Stimulated activated naive B cell treated with anti-CD40 and anti-IgM and Interleukin-4, amounts not matched to agents 10 μg/mL and 1 μg/mL and 100 μg/mL, for 72 hours (primary cell): ENCODE measurements at regions not wholly inside any gene's neighbourhood (a gene's known extent, or its start where the extent isn't known, plus 50 kb on each side); places are given as distances from the start of the nearest gene placed in this dataset.

Experiments used
- ATAC-seq, 2 donors: fragments of 150-1000 bp; cut with Tn5 transposase; replicated peaks; 2 replicates each; pipeline ENCODE4 v1.10.0; 2021; ENCODE audit warnings: moderate library complexity in 1 of 2
- DNase-seq: peaks from one replicate; pipeline ENCODE4 v3.0.0; 2021
- H3K27ac Mint-ChIP-seq: one replicate; pipeline ENCODE4 v1.8.0; 2022; ENCODE audit warnings: mild to moderate bottlenecking, mixed read lengths
- H3K27me3 Mint-ChIP-seq, 2 donors: one replicate each; pipeline ENCODE4 v1.8.0; 2022; ENCODE audit warnings: mixed read lengths in 2 of 2
- H3K36me3 Mint-ChIP-seq, 2 donors: one replicate each; pipeline ENCODE4 v1.8.0; 2022; ENCODE audit warnings: mixed read lengths in 2 of 2, mild to moderate bottlenecking in 1 of 2
- H3K4me1 Mint-ChIP-seq, 2 donors: one replicate each; pipeline ENCODE4 v1.8.0; 2022; ENCODE audit warnings: mixed read lengths in 2 of 2, mild to moderate bottlenecking in 1 of 2
- H3K4me3 Mint-ChIP-seq, 2 donors: one replicate each; pipeline ENCODE4 v1.8.0; 2022; ENCODE audit warnings: mild to moderate bottlenecking in 2 of 2, mixed read lengths in 2 of 2, moderate library complexity in 1 of 2
- H3K9me3 Mint-ChIP-seq, 2 donors: one replicate each; pipeline ENCODE4 v1.8.0; 2022; ENCODE audit warnings: mixed read lengths in 2 of 2, mild to moderate bottlenecking in 1 of 2

DNA sequence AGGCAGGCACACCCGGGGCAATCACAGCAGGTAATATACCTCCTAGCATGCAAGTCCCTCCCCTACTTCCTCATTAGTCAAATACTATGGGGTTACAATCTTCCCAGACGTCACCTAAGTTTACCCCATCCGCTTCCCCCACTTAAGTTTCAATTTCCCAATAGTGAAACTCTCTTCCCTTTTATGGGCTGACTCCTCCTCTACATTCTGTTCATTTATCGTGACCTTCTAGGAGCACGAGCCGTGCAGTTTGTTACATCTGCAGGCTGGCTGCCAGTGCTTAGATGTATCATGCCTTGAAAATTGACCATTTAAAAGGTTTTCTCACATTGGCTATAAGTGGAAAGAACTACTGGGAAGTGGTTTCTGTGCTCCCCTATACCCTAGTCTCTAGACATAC is 1357.8 kb upstream of the CRIM1 start:
- no peak for DNase-seq
- no peak for ATAC-seq
- Mint-ChIP-seq H3K27ac (no peak overlapping the region), H3K36me3 (no peaks in the 10 kb centered on the region), H3K4me1 (no peaks in the 10 kb centered on the region), H3K4me3 (no peak overlapping the region), H3K9me3 (peaks cover 0 to 5% of the 10 kb centered on the region in 2 donors), H3K27me3 (no peaks in the 10 kb centered on the region)

DNA sequence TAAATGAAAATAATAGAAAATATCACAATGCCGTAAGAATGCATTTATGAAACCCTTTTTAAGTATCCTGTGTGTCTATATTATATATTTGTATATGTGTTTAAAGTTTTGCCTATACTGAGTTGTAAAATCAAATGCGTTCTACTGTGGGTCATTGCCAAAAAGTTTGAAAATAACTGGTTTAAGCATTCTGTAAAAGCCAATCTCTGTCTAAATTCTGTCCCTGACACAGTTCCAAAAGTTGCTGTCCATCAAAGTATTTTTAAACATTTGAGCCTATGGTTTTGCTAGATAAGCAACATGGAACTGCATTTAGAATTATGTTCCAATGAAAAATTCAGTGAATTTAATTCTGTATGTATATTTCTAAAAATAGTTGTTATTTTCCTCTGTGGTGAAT is 1360.4 kb upstream of the CRIM1 start:
- peaks cover 4 to 8% of the 10 kb centered on the region in 2 donors for H3K9me3 Mint-ChIP-seq
- H3K27ac Mint-ChIP-seq: no peak overlapping the region
- no peak for DNase-seq
- H3K27me3 Mint-ChIP-seq: no peaks in the 10 kb centered on the region
- H3K36me3 Mint-ChIP-seq: no peaks in the 10 kb centered on the region
- no peak for ATAC-seq
- H3K4me3 Mint-ChIP-seq: no peak overlapping the region
- no peaks in the 10 kb centered on the region for H3K4me1 Mint-ChIP-seq

DNA sequence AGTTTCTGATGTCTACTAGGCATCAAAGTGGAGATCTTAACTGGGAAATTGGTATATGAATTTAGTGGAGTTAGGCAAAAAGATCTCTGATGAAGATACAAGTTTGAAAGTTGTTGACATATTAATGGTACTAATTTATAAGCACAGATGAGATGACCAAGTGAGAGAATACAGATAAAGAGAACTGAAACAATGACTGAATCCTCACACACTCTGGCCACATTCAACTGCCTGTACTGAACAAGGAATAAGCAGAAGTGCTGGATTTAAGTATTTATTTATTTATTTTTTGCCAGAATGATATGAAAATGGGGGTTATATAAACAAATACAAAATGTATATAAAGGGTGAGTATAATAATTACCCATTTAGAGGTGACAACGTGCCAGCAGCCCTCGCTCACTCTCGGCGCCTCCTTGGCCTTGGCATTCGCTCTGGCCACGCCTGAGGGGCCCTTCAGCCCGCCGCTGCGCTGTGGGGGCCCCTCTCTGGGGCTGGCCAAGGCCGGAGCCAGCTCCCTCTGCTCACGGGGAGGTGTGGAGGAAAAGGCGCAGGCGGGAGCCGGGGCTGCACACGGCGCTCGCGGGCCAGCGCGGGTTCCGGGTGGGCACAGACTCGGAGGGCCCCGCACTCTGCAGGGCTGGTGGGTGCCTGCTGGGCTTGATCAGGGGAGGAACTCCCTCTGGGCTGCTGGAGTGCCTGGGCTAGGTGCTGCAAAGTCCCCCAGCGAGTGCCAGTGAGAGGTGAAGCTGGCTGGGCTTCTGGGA is 1363.9 kb upstream of the CRIM1 start:
- peaks cover 4 to 7% of the 10 kb centered on the region in 2 donors for H3K9me3 Mint-ChIP-seq
- no peak overlapping the region for H3K4me3 Mint-ChIP-seq
- ATAC-seq (no peak), DNase-seq (no peak)
- H3K27me3 Mint-ChIP-seq: no peaks in the 10 kb centered on the region
- H3K36me3 Mint-ChIP-seq: no peaks in the 10 kb centered on the region
- H3K4me1 Mint-ChIP-seq: no peaks in the 10 kb centered on the region
- H3K27ac Mint-ChIP-seq: no peak overlapping the region

DNA sequence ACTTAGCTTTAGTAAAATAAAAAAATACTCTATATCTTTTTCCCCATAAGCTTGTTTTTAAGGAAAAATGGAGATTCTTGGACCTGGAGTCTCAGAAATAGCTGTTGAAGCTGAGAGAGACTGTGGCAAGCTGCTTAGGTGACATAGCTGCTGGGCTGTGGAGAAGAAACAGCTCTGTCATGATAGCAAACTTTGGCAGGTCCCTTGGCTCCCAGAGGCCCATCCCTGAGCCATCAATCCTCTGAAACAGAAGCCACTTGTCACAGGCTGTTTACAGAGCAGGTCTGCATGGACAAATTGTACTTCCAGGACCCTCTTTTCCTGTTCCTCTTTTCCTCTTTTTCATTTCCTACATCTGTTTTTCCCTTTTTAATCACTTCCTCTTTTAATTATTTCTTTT is 1370.1 kb upstream of the CRIM1 start:
- H3K9me3 Mint-ChIP-seq: peaks cover 0 to 3% of the 10 kb centered on the region in 2 donors
- no peaks in the 10 kb centered on the region for H3K27me3 Mint-ChIP-seq
- no peak overlapping the region for H3K27ac Mint-ChIP-seq
- no peaks in the 10 kb centered on the region for H3K4me1 Mint-ChIP-seq
- no peak overlapping the region for H3K4me3 Mint-ChIP-seq
- no peak for ATAC-seq
- DNase-seq: no peak
- H3K36me3 Mint-ChIP-seq: no peaks in the 10 kb centered on the region

DNA sequence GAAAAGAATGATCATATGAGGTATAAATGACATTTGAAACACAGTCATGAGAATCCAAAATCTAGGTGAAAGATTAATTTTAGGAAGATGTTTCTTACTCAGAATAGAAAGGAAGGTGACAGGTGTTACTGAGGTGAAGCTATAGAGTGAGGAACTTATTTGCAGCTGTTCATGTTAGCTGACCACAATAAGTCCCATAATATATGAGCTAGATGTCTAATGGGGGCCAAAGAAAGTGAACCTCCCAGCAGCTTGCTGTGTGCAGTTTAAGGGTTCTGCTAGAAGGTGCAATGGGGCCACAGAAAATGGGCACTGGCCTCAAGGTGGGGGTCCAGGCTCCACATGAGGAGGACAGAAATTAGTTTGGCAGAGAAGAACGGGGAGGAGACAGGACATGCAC is 1374.9 kb upstream of the CRIM1 start:
- Mint-ChIP-seq H3K4me3 (no peak overlapping the region), H3K36me3 (no peaks in the 10 kb centered on the region), H3K27ac (no peak overlapping the region), H3K4me1 (no peaks in the 10 kb centered on the region), H3K9me3 (peaks cover 3 to 7% of the 10 kb centered on the region in 2 donors), H3K27me3 (no peaks in the 10 kb centered on the region)
- no peak for DNase-seq
- no peak for ATAC-seq

DNA sequence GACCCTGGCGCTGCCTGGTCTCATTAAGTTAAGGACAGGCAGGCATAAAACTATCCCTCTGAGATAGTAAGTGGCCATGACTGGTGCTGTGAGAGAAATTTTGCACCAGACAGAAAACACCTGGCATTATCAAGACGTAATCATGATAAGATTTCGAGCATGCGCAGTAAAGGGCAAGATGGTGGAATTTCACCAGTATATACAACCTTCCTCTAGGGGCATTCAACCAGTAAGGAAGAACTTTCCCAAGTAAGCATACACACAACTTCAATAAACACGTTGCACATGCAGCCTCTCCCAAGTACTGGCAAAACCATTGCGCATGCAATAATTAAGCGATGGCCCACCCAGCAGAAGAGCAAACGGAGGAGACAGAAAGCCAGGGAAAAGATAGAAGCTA is 1376.4 kb upstream of the CRIM1 start:
- ATAC-seq: no peak

GRCh38 chr2:34961822-34962221 is 1362.7 kb upstream of the FAM98A start:
- no peaks in the 10 kb centered on the region for H3K27me3 Mint-ChIP-seq
- peaks cover 0 to 1% of the 10 kb centered on the region in 2 donors for H3K9me3 Mint-ChIP-seq
- no peak overlapping the region for H3K27ac Mint-ChIP-seq
- H3K4me3 Mint-ChIP-seq: no peak overlapping the region
- no peak for ATAC-seq
- no peaks in the 10 kb centered on the region for H3K4me1 Mint-ChIP-seq
- DNase-seq: no peak
- no peaks in the 10 kb centered on the region for H3K36me3 Mint-ChIP-seq

More for the DNA sequence above, 1376.4 kb upstream of the CRIM1 start:
- Mint-ChIP-seq H3K36me3 (no peaks in the 10 kb centered on the region), H3K4me3 (no peak overlapping the region), H3K4me1 (no peaks in the 10 kb centered on the region), H3K27ac (no peak overlapping the region), H3K27me3 (no peaks in the 10 kb centered on the region), H3K9me3 (peaks cover 3 to 7% of the 10 kb centered on the region in 2 donors)
- DNase-seq: no peak

DNA sequence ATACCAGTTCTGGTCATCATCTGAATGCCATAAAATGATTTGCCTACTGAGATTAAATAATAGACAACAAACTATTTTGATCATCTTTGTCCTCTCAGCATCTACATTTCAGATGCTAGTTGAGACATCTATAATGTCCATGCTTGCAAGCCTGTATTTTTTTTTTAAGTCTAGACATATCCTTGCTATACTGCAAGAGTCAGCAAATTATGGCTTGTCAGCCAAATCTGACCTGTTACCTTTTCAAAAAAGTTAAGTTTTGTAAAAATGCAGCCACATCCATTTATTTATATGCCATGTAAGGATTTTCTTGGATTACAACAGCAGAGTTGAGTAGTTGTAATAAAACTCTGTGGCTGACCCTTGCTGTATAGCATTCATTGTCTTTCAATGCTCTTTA is 1355.7 kb upstream of the FAM98A start:
- no peak for ATAC-seq
- Mint-ChIP-seq H3K4me3 (no peak overlapping the region), H3K36me3 (no peaks in the 10 kb centered on the region), H3K4me1 (no peaks in the 10 kb centered on the region), H3K27me3 (no peaks in the 10 kb centered on the region), H3K27ac (no peak overlapping the region), H3K9me3 (peaks cover 3 to 5% of the 10 kb centered on the region in 2 donors)
- DNase-seq: no peak

- ATAC-seq (no peak), DNase-seq (no peak)
- Mint-ChIP-seq H3K36me3 (no peaks in the 10 kb centered on the region), H3K27ac (no peak overlapping the region), H3K27me3 (no peaks in the 10 kb centered on the region), H3K9me3 (peaks cover 7 to 11% of the 10 kb centered on the region in 2 donors), H3K4me1 (no peaks in the 10 kb centered on the region), H3K4me3 (no peak overlapping the region)
Measured at GRCh38 chr2:34950797-34951196, 1351.7 kb upstream of the FAM98A start.

- ATAC-seq (no peak), DNase-seq (no peak)
- Mint-ChIP-seq H3K27ac (no peak overlapping the region), H3K4me3 (no peak overlapping the region), H3K9me3 (peaks cover 7 to 11% of the 10 kb centered on the region in 2 donors), H3K36me3 (no peaks in the 10 kb centered on the region), H3K27me3 (no peaks in the 10 kb centered on the region), H3K4me1 (no peaks in the 10 kb centered on the region)
Measured at GRCh38 chr2:34949316-34949715, 1350.2 kb upstream of the FAM98A start.

GRCh38 chr2:34936089-34936488 is 1337.0 kb upstream of the FAM98A start:
- Mint-ChIP-seq H3K4me3 (no peak overlapping the region), H3K27ac (no peak overlapping the region), H3K36me3 (no peaks in the 10 kb centered on the region), H3K9me3 (peaks cover 2 to 5% of the 10 kb centered on the region in 2 donors), H3K27me3 (no peaks in the 10 kb centered on the region), H3K4me1 (no peaks in the 10 kb centered on the region)
- ATAC-seq (no peak), DNase-seq (no peak)

DNA sequence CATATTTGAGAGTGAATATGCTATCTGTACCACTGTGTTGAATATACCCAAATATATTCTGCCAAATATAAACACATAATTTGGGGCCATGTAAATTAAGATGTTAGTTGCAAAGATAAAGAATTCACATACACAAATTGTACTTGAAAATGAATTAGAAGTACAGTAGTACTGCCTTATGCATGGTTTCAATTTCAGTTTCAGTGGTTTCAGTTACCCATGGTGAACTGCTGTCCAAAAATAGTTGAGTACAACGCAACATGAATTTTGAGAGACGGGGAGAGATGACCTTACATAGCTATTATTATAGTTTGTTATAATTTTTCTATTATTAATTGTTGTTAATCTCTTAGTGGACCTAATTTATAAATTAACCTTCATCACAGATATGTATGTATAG is 1313.0 kb upstream of the FAM98A start:
- peak; percentile 33 to 49 for ATAC-seq

GRCh38 chr2:34909992-34910705 is 1311.0 kb upstream of the FAM98A start:
- no peak overlapping the region for H3K27ac Mint-ChIP-seq

More for the DNA sequence above, 1313.0 kb upstream of the FAM98A start:
- Mint-ChIP-seq H3K36me3 (no peaks in the 10 kb centered on the region), H3K4me1 (no peaks in the 10 kb centered on the region), H3K27me3 (no peaks in the 10 kb centered on the region), H3K4me3 (no peak overlapping the region), H3K9me3 (no peaks in the 10 kb centered on the region), H3K27ac (no peak overlapping the region)
- DNase-seq: no peak

DNA sequence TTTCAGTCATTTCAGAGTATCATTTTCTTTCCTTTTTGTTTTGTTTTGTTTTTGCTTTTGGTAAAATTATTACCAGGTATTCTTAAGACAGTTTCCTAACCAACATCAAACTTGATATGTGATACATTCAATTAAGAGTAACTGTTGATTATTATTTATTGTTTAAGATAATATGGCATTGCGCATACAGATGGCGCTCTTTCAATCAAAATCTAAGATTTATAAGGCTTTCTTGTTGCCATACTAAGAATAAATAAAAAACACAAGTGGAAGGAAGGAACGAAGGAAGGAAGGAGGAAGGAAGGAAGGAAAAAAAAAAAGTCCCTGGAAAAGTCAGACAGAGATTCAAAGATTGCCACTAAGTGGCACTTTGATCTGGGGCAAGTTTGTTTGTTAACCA is 1308.7 kb upstream of the FAM98A start:
- ATAC-seq: no peak
- Mint-ChIP-seq H3K36me3 (no peaks in the 10 kb centered on the region), H3K27me3 (no peaks in the 10 kb centered on the region), H3K27ac (no peak overlapping the region), H3K9me3 (no peaks in the 10 kb centered on the region), H3K4me3 (no peak overlapping the region), H3K4me1 (no peaks in the 10 kb centered on the region)
- no peak for DNase-seq

More at GRCh38 chr2:34909992-34910705, 1311.0 kb upstream of the FAM98A start:
- Mint-ChIP-seq H3K4me3 (no peak overlapping the region), H3K36me3 (no peaks in the 10 kb centered on the region), H3K9me3 (no peaks in the 10 kb centered on the region), H3K4me1 (no peaks in the 10 kb centered on the region), H3K27me3 (no peaks in the 10 kb centered on the region)
- no peak for DNase-seq
- ATAC-seq: no peak

DNA sequence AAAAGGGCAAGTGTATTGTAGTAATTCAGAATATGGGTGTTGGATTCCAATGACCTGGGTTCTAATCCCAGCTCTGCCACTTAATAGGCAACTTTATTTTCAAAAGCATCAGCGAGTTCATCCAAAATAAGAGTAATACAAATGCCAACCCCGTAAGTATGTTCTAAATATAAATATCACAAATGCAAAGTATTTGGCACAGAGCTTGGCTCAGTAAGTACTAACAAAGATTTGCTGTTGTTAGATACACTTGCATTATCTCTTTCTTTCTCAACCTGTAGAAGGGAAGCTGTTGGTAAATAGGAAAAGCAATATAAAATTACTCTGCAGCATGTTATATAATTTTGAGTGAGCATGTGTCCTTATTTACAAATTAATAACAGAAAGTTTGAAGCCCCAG is 1302.6 kb upstream of the FAM98A start:
- no peaks in the 10 kb centered on the region for H3K36me3 Mint-ChIP-seq
- H3K27ac Mint-ChIP-seq: no peak overlapping the region
- no peaks in the 10 kb centered on the region for H3K27me3 Mint-ChIP-seq
- H3K4me3 Mint-ChIP-seq: no peak overlapping the region
- DNase-seq (no peak), ATAC-seq (no peak)
- no peaks in the 10 kb centered on the region for H3K9me3 Mint-ChIP-seq
- H3K4me1 Mint-ChIP-seq: no peaks in the 10 kb centered on the region
